ENCODE measurements at regions not wholly inside any gene's neighbourhood (a gene's known extent, or its start where the extent isn't known, plus 50 kb on each side); places are given as distances from the start of the nearest gene placed in this dataset.

DNA sequence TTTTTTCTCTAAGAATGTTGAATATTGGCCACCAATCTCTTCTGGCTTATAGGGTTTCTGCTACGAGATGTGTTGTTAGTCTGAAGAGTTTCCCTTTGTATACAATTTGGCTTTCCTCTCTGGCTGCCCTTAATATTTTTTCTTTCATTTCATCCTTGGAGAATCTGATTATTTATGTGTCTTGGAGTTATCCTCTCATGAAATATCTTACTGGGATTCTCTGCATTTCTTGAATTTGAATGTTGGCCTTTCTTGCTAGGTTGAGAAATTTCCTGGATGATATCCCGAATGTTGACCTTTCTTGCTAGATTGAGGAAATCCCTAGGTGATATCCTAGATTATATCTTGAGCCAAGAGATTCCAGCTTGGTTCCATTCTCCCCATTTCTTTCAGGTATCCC, 125.6 kb downstream of the SLC5A7 start:
- H3K4me3 ChIP-seq (ENCODE audit: low read depth, low read length) = no peak overlapping the region
- DNase-seq (ENCODE audit: low read depth) = no peak
- TF ChIP-seq, protein P1, sequence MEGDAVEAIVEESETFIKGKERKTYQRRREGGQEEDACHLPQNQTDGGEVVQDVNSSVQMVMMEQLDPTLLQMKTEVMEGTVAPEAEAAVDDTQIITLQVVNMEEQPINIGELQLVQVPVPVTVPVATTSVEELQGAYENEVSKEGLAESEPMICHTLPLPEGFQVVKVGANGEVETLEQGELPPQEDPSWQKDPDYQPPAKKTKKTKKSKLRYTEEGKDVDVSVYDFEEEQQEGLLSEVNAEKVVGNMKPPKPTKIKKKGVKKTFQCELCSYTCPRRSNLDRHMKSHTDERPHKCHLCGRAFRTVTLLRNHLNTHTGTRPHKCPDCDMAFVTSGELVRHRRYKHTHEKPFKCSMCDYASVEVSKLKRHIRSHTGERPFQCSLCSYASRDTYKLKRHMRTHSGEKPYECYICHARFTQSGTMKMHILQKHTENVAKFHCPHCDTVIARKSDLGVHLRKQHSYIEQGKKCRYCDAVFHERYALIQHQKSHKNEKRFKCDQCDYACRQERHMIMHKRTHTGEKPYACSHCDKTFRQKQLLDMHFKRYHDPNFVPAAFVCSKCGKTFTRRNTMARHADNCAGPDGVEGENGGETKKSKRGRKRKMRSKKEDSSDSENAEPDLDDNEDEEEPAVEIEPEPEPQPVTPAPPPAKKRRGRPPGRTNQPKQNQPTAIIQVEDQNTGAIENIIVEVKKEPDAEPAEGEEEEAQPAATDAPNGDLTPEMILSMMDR (conservative IDR thresholded peaks at IDR 0.05; ENCODE audit: low read depth, low read length) = no peak

DNA sequence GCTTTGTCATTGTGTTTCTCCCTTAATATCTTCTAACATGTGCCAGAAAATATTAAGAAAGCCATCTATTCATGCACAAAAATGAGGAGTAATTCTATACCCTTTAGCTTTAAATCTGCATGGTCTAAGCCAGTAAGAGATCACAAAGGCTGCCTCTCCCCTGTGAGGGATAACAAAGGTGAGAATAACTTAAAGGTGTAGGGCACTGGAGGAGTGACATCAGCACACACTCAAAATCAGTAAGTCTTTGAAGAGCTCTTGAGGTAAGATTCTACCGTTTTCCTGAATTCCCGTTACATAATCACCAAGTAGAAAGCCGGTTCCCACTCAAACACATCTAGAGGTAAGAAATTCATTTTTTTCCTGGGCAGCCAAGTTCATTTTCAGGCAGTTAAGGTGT, 123.9 kb upstream of the SULT1C3 start:
- no peak overlapping the region for H3K4me3 ChIP-seq (ENCODE audit: low read depth, low read length)
- TF ChIP-seq, protein P1 (conservative IDR thresholded peaks at IDR 0.05; ENCODE audit: low read depth, low read length) = no peak
- no peak for DNase-seq (ENCODE audit: low read depth)

DNA sequence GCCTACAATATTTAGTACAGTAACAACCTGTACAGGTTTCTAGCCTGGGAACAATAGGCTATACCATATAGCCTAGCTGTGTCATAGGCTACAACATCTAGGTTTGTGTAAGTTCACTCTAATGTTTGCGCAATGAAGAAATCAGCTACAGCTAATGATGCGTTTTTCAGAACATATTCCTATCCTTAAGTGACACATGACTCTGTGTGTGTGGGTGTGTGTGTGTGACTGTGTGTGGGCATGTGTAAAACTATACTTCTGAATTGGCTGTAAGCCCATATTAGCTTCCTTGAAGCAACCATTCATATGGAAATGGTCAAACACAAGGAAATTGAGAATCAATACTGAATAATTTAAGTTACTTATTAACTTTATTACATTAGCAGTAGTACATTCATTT, 120.8 kb upstream of the SULT1C3 start:
- TF ChIP-seq, protein P1 (conservative IDR thresholded peaks at IDR 0.05; ENCODE audit: low read depth, low read length) = no peak
- DNase-seq (ENCODE audit: low read depth) = no peak

DNA sequence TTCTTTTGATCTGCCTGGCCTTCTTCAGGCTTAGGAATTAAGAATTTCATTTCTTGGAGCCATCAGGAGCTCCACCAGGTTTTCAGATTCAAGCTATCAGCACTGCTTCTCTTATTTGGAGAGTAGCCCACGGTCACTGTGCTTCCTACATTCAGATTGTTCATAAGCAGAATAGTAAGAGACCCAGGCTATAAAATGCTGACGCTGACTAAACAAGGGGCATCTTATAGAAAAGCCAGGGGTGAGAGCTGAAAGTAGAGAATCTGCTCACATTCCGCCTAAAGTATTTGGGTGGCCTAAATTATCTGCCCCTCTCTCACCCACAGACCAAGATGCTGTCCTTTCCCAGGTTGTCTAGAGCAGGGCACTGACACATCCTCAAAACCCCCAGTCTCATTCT, 120.3 kb upstream of the SULT1C3 start:
- TF ChIP-seq, protein P1 (conservative IDR thresholded peaks at IDR 0.05; ENCODE audit: low read depth, low read length) = no peak
- H3K4me3 ChIP-seq (ENCODE audit: low read depth, low read length) = no peak overlapping the region
- no peak for DNase-seq (ENCODE audit: low read depth)

More for the DNA sequence above, 120.8 kb upstream of the SULT1C3 start:
- H3K4me3 ChIP-seq (ENCODE audit: low read depth, low read length) = no peak overlapping the region

DNA sequence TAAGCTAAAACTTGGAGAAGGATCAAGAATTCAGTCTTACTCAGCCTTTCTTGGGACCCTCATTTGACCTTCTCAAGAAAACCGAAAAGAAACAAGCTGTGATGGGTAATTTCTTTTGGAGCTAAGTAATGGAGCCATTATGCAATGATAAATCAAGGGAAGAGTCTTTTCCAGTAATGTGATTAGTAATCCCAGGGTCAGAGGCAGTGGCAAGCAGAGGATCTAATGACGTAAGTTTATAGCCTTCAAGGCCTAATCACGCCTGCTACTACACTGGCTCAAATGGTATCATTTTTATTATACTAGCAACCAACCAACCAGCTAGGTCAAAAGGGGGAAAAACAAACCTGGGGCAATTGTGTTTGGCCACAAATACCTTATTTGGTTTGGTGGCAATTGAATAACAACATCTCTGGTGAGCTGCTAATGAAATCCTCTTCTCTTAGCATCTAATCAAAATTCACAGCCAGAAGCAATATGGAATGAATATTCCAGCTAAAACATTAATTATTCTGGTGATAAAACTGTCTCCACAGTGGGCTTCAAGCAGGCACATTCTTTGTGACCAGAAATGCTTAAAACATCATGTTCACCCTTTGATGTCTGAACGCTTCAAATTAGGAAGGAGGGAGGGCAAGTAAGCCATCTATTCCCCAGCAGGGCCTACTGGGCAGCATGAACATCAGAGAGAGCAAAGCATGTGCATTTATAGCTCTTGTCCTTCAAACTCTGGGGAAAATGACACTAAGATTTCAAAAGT, 114.9 kb upstream of the SULT1C3 start:
- DNase-seq (ENCODE audit: low read depth) = peak; percentile 3
- H3K4me3 ChIP-seq (ENCODE audit: low read depth, low read length) = no peak overlapping the region
- TF ChIP-seq, protein P1 (conservative IDR thresholded peaks at IDR 0.05; ENCODE audit: low read depth, low read length) = no peak

DNA sequence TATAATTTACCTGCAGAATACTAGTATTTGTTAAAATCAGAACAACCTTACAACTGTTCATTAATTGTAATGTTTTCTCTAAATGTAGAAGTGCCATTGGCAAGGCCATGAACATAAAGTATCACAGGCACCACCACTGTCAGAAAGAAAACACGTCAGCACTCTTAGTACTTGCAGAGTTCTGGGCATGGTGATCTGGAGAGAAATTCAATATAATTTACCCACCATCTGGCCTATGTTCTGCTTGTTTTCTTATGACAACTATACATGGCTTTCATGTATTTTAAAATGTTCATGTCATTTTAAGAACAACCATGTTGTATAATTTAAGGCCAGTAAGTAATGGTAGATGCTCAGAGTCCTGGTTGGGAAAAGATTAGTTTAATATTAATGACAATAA, 114.2 kb upstream of the SULT1C3 start:
- no peak for DNase-seq (ENCODE audit: low read depth)
- TF ChIP-seq, protein P1 (conservative IDR thresholded peaks at IDR 0.05; ENCODE audit: low read depth, low read length) = no peak

DNA sequence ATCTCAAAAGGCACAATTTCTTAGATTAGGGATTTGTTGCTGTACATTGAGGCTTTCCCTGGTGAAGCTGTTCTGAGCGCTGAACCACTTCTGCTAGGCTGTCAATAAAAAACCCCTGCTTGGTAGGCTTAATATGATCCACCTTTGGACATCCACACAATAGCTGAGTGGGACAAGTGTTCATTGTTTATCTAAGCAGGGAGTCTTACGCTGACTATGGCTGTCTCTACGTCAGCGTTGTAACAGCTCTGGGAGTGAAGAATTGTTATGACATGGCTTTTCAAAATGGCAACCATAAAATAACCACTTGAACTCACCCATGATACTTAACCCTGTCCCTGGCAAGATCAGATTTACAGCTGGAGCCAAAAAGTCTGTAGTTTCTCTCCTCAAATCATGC, 111.5 kb upstream of the SULT1C3 start:
- TF ChIP-seq, protein P1 (conservative IDR thresholded peaks at IDR 0.05; ENCODE audit: low read depth, low read length) = no peak
- H3K4me3 ChIP-seq (ENCODE audit: low read depth, low read length) = no peak overlapping the region
- DNase-seq (ENCODE audit: low read depth) = no peak

More for the DNA sequence above, 114.2 kb upstream of the SULT1C3 start:
- H3K4me3 ChIP-seq (ENCODE audit: low read depth, low read length) = no peak overlapping the region
